ENCODE measurements at regions not wholly inside any gene's neighbourhood (a gene's known extent, or its start where the extent isn't known, plus 50 kb on each side); places are given as distances from the start of the nearest gene placed in this dataset.
"Not testable (repeated sequence)": the region's sequence is repeated elsewhere in the genome, so short reads cannot be mapped to it uniquely, and the experiment has no call there.

GRCh38 chr2:156005999-156006712, 326.4 kb downstream of the NR4A2 start:
- DNase-seq: no peak

GRCh38 chr2:156005531-156005930, 327.0 kb downstream of the NR4A2 start:
- no peak for DNase-seq

- no peak for DNase-seq
Observed at GRCh38 chr2:156004459-156004858, 328.1 kb downstream of the NR4A2 start.

GRCh38 chr2:156003780-156004179, 328.7 kb downstream of the NR4A2 start:
- DNase-seq: no peak

GRCh38 chr2:156001851-156002250, 330.7 kb downstream of the NR4A2 start:
- DNase-seq: no peak

- DNase-seq: no peak
Observed at GRCh38 chr2:155997538-155997937, 335.0 kb downstream of the NR4A2 start.

GRCh38 chr2:155994315-155994714, 338.2 kb downstream of the NR4A2 start:
- no peak for DNase-seq

- no peak for DNase-seq
Observed at GRCh38 chr2:155983845-155984244, 348.7 kb downstream of the NR4A2 start.

GRCh38 chr2:155982135-155982534, 350.4 kb downstream of the NR4A2 start:
- no peak for DNase-seq

- no peak for DNase-seq
Observed at GRCh38 chr2:155980941-155981560, 351.5 kb downstream of the NR4A2 start.

- no peak for DNase-seq
Observed at GRCh38 chr2:155975734-155976133, 356.8 kb downstream of the NR4A2 start.

- DNase-seq: no peak
Observed at GRCh38 chr2:155972916-155973315, 359.6 kb downstream of the NR4A2 start.

- DNase-seq: not testable (repeated sequence)
Observed at GRCh38 chr2:155966064-155966471, 366.5 kb downstream of the NR4A2 start.

GRCh38 chr2:155965415-155966063, 367.0 kb downstream of the NR4A2 start:
- no peak for DNase-seq

GRCh38 chr2:155961641-155962040, 370.9 kb downstream of the NR4A2 start:
- no peak for DNase-seq

GRCh38 chr2:155958834-155959233, 373.7 kb downstream of the NR4A2 start:
- peak in 1 of 2 donors; percentile 6 for DNase-seq

- no peak for DNase-seq
Observed at GRCh38 chr2:155947069-155947468, 385.5 kb downstream of the NR4A2 start.

- DNase-seq: no peak
Observed at GRCh38 chr2:155944218-155944617, 388.3 kb downstream of the NR4A2 start.

GRCh38 chr2:155930312-155930711, 402.2 kb downstream of the NR4A2 start:
- no peak for DNase-seq

GRCh38 chr2:155917380-155917779, 415.1 kb downstream of the NR4A2 start:
- no peak for DNase-seq

GRCh38 chr2:155913356-155913755, 419.2 kb downstream of the NR4A2 start:
- DNase-seq: no peak

- no peak for DNase-seq
Observed at GRCh38 chr2:155908567-155908966, 424.0 kb downstream of the NR4A2 start.

- DNase-seq: no peak
Observed at GRCh38 chr2:155907211-155907610, 425.3 kb downstream of the NR4A2 start.

All from right lung (tissue), 2 donors.